Duodenal mucosa (tissue), 2 donors: ENCODE measurements at regions not wholly inside any gene's neighbourhood (a gene's known extent, or its start where the extent isn't known, plus 50 kb on each side); places are given as distances from the start of the nearest gene placed in this dataset.

Experiments
- H3K27ac ChIP-seq: one replicate; pipeline ENCODE4 v1.7.0; 2013; ENCODE audit warnings: low read depth, low read length
- H3K27me3 ChIP-seq, 2 donors: one replicate each; pipeline ENCODE4 v1.7.0; 2013; ENCODE audit warnings: low read length in 2 of 2, control low read depth in 1 of 2; ENCODE audit not compliant: insufficient read depth in 2 of 2, control insufficient read depth in 1 of 2
- H3K36me3 ChIP-seq, 2 donors: one replicate each; pipeline ENCODE4 v1.7.0; 2013; ENCODE audit warnings: low read length in 2 of 2, control low read depth in 1 of 2; ENCODE audit not compliant: insufficient read depth in 2 of 2, control insufficient read depth in 1 of 2
- H3K4me1 ChIP-seq, 2 donors: one replicate each; pipeline ENCODE4 v1.7.0; 2013; ENCODE audit warnings: low read length in 2 of 2, control low read depth in 1 of 2; ENCODE audit not compliant: insufficient read depth in 2 of 2, control insufficient read depth in 1 of 2
- H3K4me3 ChIP-seq, 2 donors: one replicate each; pipeline ENCODE4 v1.7.0; 2013; ENCODE audit warnings: low read length in 2 of 2, low read depth in 1 of 2
- H3K9ac ChIP-seq, 2 donors: one replicate each; pipeline ENCODE4 v1.7.0; 2013; ENCODE audit warnings: low read length in 2 of 2, low read depth in 1 of 2
- H3K9me3 ChIP-seq, 2 donors: one replicate each; pipeline ENCODE4 v1.7.0; 2013; ENCODE audit warnings: low read length in 2 of 2, control low read depth in 1 of 2; ENCODE audit not compliant: control insufficient read depth in 1 of 2

GRCh38 chr18:72283148-72283925, 260.8 kb downstream of the CBLN2 start:
- Histone ChIP-seq H3K9me3 (peaks cover 0 to 1% of the 10 kb centered on the region in 2 donors), H3K27ac (no peak overlapping the region), H3K4me1 (no peaks in the 10 kb centered on the region), H3K4me3 (no peak overlapping the region), H3K27me3 (no peaks in the 10 kb centered on the region), H3K36me3 (no peaks in the 10 kb centered on the region), H3K9ac (no peak overlapping the region)

GRCh38 chr18:72273025-72273424, 271.1 kb downstream of the CBLN2 start:
- no peak overlapping the region for H3K4me3 ChIP-seq
- no peak overlapping the region for H3K9ac ChIP-seq
- no peaks in the 10 kb centered on the region for H3K27me3 ChIP-seq
- H3K27ac ChIP-seq = no peak overlapping the region
- no peaks in the 10 kb centered on the region for H3K4me1 ChIP-seq
- H3K9me3 ChIP-seq = peaks cover 0 to 10% of the 10 kb centered on the region in 2 donors
- H3K36me3 ChIP-seq = no peaks in the 10 kb centered on the region

- H3K4me1 ChIP-seq = no peaks in the 10 kb centered on the region
- H3K36me3 ChIP-seq = no peaks in the 10 kb centered on the region
- no peak overlapping the region for H3K9ac ChIP-seq
- no peaks in the 10 kb centered on the region for H3K9me3 ChIP-seq
- no peaks in the 10 kb centered on the region for H3K27me3 ChIP-seq
- no peak overlapping the region for H3K4me3 ChIP-seq
- H3K27ac ChIP-seq = no peak overlapping the region
Measured at GRCh38 chr18:72261590-72261989, 282.6 kb downstream of the CBLN2 start.

DNA sequence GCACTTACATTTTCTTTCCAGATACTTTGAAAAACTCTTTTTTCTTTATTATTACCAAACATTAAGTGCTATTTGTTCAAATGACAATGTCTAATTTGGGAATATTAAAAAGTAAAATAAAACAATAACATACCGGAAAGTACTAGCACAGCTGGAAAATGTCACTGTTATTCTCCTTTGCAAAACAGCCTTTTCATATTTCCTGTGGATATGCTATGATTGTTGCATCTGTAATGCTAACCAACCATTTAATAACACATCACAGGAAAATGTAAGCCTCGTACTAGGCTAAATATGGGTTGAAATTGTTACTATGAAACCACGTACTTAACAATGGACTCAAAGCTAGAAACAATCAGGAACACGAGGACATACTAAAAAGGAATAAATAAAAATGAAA, 298.1 kb downstream of the CBLN2 start:
- Histone ChIP-seq H3K9ac (no peak overlapping the region), H3K4me1 (no peaks in the 10 kb centered on the region), H3K9me3 (no peaks in the 10 kb centered on the region), H3K27me3 (no peaks in the 10 kb centered on the region), H3K27ac (no peak overlapping the region), H3K36me3 (no peaks in the 10 kb centered on the region), H3K4me3 (no peak overlapping the region)

DNA sequence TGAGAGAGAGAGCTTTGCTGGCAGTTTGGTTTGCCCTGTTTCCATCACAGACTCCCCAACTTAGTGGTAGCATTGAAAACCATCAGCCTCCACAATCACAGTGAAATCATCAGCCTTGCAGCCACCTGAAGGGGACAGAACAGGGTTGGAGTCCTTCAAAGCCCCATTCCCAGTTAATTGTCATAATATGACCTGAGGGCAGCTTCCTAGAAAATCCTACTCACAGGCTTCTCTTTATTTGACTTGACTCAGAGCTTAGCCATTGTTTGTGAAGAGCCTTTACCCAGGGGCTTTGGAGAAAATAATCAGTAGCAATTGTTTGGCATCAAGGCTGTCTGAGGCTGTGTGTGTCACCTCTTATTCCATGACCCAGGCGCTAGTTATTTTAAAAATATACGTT, 308.7 kb downstream of the CBLN2 start:
- Histone ChIP-seq H3K4me1 (no peaks in the 10 kb centered on the region), H3K27ac (no peak overlapping the region), H3K9ac (no peak overlapping the region), H3K9me3 (no peaks in the 10 kb centered on the region), H3K4me3 (no peak overlapping the region), H3K36me3 (no peaks in the 10 kb centered on the region), H3K27me3 (no peaks in the 10 kb centered on the region)

GRCh38 chr18:72233106-72233505, 311.0 kb downstream of the CBLN2 start:
- Histone ChIP-seq H3K27ac (no peak overlapping the region), H3K36me3 (no peaks in the 10 kb centered on the region), H3K4me1 (no peaks in the 10 kb centered on the region), H3K9me3 (no peaks in the 10 kb centered on the region), H3K4me3 (no peak overlapping the region), H3K9ac (no peak overlapping the region), H3K27me3 (no peaks in the 10 kb centered on the region)

DNA sequence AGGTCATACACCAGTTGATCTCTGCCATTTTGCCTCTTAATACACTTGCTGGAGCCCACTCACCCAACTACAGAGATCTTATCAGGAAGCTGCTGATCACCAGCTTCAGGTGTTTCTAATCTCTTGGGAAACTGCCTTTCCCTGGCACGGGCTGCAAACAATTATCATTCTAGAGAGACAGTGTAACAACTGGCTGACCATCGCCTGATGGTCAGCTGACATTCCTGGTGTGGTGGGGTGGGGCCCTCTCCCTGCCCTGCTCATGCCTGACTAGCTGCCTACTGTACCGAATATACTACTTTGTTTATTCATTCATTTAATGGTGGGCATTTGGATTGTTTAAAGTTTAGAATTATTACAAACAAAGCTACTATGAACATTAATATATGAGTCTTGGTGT, 311.5 kb downstream of the CBLN2 start:
- no peak overlapping the region for H3K9ac ChIP-seq
- H3K27ac ChIP-seq = no peak overlapping the region
- H3K4me3 ChIP-seq = no peak overlapping the region
- H3K27me3 ChIP-seq = no peaks in the 10 kb centered on the region
- no peaks in the 10 kb centered on the region for H3K4me1 ChIP-seq
- no peaks in the 10 kb centered on the region for H3K36me3 ChIP-seq
- H3K9me3 ChIP-seq = no peaks in the 10 kb centered on the region

DNA sequence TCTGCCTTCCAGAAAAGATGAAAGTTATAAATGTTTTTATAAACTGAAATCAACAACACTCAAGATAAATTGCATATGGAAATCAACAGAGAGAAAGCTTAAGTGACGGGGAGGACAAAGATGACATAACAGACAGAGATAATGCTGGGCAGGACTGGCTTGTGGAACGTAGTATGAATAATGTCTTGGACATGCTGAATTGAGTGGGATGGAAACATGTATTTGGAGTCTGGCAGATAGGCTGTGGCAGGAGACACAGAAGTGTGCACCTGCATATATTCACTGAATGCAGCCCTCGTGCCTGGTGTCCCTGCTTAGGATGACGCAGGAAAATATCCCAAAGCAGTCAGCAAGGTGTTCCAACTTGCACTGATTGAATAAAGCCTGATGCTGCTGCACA, 318.2 kb downstream of the CBLN2 start:
- no peak overlapping the region for H3K4me3 ChIP-seq
- H3K9me3 ChIP-seq = peaks cover 0 to 9% of the 10 kb centered on the region in 2 donors
- H3K9ac ChIP-seq = no peak overlapping the region
- no peak overlapping the region for H3K27ac ChIP-seq
- no peaks in the 10 kb centered on the region for H3K36me3 ChIP-seq
- no peaks in the 10 kb centered on the region for H3K27me3 ChIP-seq
- no peaks in the 10 kb centered on the region for H3K4me1 ChIP-seq

DNA sequence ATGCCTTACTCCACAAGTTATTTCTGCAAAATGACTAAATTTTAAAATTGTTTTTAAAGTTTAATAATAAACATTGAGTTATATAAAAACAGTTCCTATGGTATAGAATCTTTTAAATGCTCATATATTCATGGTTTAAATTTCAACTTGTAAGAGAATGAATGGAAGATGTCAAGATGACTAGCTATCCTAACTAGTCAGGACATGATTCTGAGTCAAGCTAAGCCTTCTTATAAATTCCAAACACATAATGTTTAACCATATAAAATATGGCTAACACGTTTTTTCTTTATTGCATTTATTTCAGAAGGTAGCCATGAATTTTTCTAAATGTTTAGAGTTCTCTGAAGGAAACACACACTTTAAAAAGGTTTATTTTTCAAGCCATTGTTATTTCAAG, 320.4 kb downstream of the CBLN2 start:
- no peaks in the 10 kb centered on the region for H3K36me3 ChIP-seq
- H3K27ac ChIP-seq = no peak overlapping the region
- H3K4me3 ChIP-seq = no peak overlapping the region
- H3K4me1 ChIP-seq = no peaks in the 10 kb centered on the region
- no peaks in the 10 kb centered on the region for H3K27me3 ChIP-seq
- no peak overlapping the region for H3K9ac ChIP-seq
- H3K9me3 ChIP-seq = peaks cover 0 to 15% of the 10 kb centered on the region in 2 donors

- Histone ChIP-seq H3K4me3 (no peak overlapping the region), H3K4me1 (no peaks in the 10 kb centered on the region), H3K27me3 (no peaks in the 10 kb centered on the region), H3K9ac (no peak overlapping the region), H3K9me3 (peaks cover 4 to 8% of the 10 kb centered on the region in 2 donors), H3K36me3 (no peaks in the 10 kb centered on the region), H3K27ac (no peak overlapping the region)
Measured at GRCh38 chr18:72208920-72209676, 335.0 kb downstream of the CBLN2 start.
